ENCODE measurements at regions not wholly inside any gene's neighbourhood (a gene's known extent, or its start where the extent isn't known, plus 50 kb on each side); places are given as distances from the start of the nearest gene placed in this dataset.

- no peak for DNase-seq (ENCODE audit: low read depth in 2 of 2)
Measured at GRCh38 chr5:58071566-58071965, 388.3 kb downstream of the PLK2 start.

DNA sequence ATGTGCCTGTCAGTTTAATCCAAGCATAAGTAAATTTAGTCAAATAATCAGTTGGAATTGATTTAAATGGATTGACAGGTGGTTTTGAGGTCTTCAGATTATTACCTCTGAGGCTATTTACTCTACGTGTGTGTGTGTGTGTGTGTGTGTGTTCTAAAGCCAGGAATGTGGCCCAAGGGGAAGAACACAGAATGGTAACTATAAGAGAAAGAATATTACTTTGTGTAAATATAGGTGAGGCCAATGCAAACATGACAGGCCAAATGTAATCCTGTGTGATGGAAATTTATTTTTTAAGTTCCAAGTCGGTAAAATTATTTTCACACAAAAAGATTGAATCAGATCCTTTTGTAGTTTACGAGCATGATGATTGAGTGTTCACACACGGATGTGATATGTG is 390.0 kb downstream of the PLK2 start:
- no peak for DNase-seq (ENCODE audit: low read depth in 2 of 2)

GRCh38 chr5:58069016-58069705 is 390.7 kb downstream of the PLK2 start:
- DNase-seq (ENCODE audit: low read depth in 2 of 2), result no peak

- no peak for DNase-seq (ENCODE audit: low read depth in 2 of 2)
Measured at GRCh38 chr5:58066557-58066956, 393.3 kb downstream of the PLK2 start.

DNA sequence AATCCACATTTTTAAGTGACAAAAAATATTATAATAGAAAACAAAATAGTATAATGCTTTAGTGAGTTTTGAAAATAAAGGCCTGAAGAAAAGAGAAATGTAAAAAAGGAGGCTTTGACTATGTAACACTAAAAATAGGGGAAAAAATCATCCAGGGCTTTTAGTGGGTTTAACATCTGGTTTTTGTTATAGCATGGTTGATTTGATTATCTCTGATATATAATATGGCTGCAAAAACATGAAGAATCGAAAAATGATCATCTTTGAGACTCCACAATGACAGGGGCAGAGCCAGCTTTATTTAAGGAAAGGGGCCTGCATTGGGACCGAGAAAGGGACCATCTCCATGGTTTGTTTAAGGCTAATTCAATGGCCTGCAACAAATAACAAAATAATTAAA is 393.8 kb downstream of the PLK2 start:
- no peak for DNase-seq (ENCODE audit: low read depth in 2 of 2)

- no peak for DNase-seq (ENCODE audit: low read depth in 2 of 2)
Measured at GRCh38 chr5:58064801-58065200, 395.1 kb downstream of the PLK2 start.

GRCh38 chr5:58060996-58061395 is 398.9 kb downstream of the PLK2 start:
- no peak for DNase-seq (ENCODE audit: low read depth in 2 of 2)

GRCh38 chr5:58057324-58057723 is 402.6 kb downstream of the PLK2 start:
- no peak for DNase-seq (ENCODE audit: low read depth in 2 of 2)

- no peak for DNase-seq (ENCODE audit: low read depth in 2 of 2)
Measured at GRCh38 chr5:58056546-58056945, 403.3 kb downstream of the PLK2 start.

DNA sequence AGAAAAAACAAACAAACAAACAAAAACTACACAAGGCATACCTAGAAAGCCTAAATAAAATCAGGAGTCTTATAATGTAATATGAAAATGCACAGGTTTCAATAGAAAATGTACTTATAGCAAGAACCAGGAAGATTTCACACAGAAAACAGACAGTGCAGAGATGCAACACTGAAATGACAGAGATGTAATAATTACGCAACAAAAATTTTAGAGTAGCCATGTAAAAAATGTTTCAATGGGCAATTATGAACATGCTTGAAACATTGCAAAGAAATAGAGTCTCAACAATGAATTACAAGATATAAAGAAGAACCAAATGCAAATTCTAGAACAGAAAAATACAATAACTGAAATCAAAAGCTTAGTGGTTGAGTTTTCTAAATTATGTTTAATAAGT is 405.9 kb downstream of the PLK2 start:
- no peak for DNase-seq (ENCODE audit: low read depth in 2 of 2)

GRCh38 chr5:58048954-58049353 is 410.9 kb downstream of the PLK2 start:
- DNase-seq (ENCODE audit: low read depth in 2 of 2), result no peak

DNA sequence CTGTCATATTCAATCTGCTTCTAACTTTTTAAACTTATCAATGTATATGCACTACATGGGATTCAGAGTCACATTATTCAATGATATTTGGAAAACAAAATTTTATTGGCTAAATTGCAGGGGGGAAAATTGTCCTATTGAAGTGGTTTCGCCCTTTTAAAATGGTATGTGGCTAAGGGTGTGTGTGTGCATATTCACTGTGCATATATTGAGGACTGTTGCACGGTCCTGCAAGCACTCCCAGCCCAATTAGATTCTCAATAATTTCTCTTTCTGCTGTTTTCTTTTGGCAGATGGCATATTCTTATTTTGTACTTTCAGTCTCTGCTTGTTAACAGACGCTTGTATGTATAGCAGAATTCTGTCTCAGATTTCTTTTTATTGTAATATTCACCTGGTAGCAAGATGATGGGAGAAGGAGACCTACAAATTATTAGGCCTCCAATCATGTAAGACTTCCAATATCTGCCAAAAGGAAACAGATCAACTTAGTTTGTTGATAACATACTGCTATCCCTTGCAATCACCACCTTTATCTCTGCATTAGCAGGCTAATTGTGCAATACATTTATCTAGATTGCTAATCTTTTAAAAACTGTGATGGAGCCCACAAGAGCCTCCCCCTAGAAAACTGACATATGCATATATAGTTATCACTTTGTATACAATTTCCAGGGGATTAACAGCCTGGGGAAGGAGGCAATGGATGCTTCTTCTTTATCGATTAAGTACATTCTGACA is 411.5 kb downstream of the PLK2 start:
- DNase-seq (ENCODE audit: low read depth in 2 of 2), result no peak

GRCh38 chr5:58046371-58046770 is 413.5 kb downstream of the PLK2 start:
- DNase-seq (ENCODE audit: low read depth in 2 of 2), result no peak

- no peak for DNase-seq (ENCODE audit: low read depth in 2 of 2)
Measured at GRCh38 chr5:58044166-58044565, 415.7 kb downstream of the PLK2 start.

DNA sequence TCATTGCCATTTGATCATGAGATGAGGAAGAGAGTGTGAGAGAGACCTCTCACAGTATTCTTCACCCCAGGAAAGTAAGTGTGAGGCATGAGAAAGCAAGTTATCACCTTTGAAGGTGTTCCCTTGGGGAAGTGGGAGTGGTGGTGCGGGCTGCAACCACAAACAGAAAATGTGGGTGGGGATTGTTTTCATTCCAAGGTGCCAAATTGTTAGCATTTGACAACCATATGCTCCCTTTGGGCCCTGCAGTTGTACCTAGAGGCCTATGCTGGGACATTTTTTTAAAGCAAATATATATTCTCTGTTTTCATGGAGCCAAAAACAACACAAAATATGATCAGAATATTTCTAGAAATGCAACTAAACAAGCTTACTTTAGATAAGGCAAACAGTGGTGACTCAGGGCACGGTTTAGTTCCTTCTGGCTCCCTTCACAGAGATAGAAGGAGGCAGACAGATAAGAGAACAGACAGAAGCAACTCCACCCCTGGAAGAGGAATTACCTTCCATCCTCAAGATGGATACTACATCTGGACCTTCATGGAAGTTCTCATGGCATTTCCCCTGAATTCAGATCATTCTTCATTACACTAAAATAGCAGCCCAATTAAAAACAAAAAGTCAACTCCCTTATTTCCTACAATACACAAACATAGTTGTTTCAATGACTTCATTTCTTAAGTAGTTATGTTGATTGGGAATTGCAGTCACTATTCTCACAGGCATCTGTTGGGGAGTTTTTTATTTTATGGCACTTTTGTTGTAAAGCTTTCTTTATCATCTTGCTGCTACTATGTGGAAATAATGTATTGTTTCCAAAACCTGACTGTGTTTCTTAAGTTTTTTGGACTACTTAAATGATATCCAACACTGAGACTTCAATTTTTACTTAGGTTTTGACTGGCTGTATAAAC is 416.6 kb downstream of the PLK2 start:
- DNase-seq (ENCODE audit: low read depth in 2 of 2), result no peak

- no peak for DNase-seq (ENCODE audit: low read depth in 2 of 2)
Measured at GRCh38 chr5:58041884-58042283, 418.0 kb downstream of the PLK2 start.

DNA sequence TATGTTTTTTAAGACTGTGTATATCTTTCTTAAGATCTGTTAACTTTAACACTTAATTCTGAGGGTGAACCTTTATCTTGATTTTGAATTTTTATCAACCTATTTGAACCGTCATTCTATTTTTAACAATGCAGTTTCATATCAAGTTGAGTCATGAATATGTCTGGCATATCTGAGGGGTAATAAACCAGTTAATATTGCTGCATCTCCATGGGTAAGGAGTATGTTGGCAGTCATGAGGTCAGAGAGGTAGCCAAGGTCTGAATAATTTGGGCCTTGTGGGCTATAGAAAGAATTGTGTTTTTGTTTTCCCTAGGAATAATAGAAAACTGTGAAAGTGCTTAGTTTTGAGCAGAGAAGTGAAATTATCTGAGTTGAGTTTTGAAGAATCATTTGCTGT is 419.0 kb downstream of the PLK2 start:
- no peak for DNase-seq (ENCODE audit: low read depth in 2 of 2)

DNA sequence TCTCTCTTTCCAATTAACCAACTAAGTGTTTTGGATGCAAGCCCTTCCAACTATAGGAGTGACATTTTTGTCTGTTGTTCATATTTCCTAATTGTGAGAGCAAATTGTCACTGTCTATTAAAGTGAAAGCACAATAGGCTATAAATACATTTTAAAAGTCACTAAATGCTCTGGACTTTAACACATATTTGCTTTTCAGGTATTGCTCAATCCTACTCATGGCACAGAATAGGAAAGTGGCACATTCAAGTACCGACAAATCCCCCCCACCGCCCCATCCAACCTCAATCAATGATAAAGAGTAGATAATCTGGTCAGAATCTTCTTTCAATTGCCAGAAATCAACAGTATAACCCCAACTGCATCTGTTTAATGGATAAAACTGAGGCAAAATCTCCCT is 419.8 kb downstream of the PLK2 start:
- no peak for DNase-seq (ENCODE audit: low read depth in 2 of 2)

- no peak for DNase-seq (ENCODE audit: low read depth in 2 of 2)
Measured at GRCh38 chr5:58037899-58038298, 422.0 kb downstream of the PLK2 start.

DNA sequence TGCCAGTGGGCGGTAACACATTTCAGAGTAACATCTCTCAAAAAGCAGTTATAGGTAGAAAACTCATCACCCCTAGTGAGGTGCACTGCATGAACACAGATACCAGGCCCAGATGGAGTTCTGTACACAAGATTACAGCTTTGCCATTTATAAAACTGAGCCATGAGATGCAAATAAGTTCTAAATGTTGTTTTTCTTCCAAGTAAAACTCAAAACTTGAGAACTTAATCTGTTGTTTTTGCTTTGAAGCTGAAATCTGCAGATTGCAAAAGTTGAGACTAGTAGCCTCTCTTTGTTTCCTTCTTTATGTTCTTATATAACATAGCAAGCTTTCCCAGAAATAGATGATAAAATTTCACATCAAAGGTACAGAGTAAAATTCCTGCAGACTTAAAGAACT is 434.1 kb downstream of the PLK2 start:
- no peak for DNase-seq (ENCODE audit: low read depth in 2 of 2)

DNA sequence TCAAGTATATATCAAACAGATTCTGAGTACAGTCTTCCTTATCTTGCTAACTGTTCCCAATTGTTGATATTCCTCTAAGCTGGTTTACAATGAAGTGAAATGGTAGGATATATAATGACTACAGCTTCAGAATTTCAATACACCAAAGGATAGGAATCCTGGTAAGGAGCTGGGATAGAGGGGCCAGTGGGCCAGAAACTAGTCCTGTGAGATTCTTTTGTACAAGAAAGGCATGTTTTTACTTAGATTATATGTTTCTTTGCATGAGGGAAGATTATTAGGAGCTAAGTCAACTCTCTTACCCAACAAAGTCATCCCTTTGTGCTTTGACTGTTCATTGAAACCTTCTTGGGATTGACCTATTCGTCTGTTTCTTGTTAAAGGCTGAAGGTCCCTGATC is 435.7 kb downstream of the PLK2 start:
- no peak for DNase-seq (ENCODE audit: low read depth in 2 of 2)

GRCh38 chr5:58022055-58022454 is 437.8 kb downstream of the PLK2 start:
- no peak for DNase-seq (ENCODE audit: low read depth in 2 of 2)

DNA sequence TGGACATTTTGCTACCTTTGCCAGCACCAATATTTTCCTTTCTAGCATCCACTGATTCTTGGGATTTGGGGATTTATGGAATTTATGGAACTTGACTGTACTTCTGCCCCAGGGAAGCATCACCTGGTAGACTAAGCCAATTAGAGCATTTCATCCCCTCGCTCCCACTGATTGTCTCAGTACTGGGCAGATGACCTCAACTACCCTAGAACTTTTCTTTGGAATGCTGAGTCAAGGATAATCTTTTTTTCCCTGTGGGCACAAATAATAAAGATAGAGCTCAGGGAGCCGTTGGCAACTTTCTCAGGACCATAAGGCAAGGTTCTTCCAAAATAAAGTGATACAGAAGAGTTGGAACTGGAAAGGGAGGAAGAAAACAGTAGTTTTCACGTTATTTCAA is 438.4 kb downstream of the PLK2 start:
- DNase-seq (ENCODE audit: low read depth in 2 of 2), result no peak
